ENCODE measurements at regions not wholly inside any gene's neighbourhood (a gene's known extent, or its start where the extent isn't known, plus 50 kb on each side); places are given as distances from the start of the nearest gene placed in this dataset.

GRCh38 chrX:96417695-96418094 lies 266.9 kb upstream of the DIAPH2 start:
- H3K4me3 ChIP-seq (ENCODE audit: severe bottlenecking) = no peak overlapping the region
- no peaks in the 10 kb centered on the region for H3K9me3 ChIP-seq (ENCODE audit: severe bottlenecking)
- TF ChIP-seq CTCF (IDR thresholded peaks at IDR 0.05; ENCODE audit: poor library complexity, severe bottlenecking) = no peak
- H3K4me1 ChIP-seq (ENCODE audit: insufficient read depth, poor library complexity, severe bottlenecking) = no peaks in the 10 kb centered on the region
- DNase-seq (ENCODE audit: low spot score) (no peak), ATAC-seq (ENCODE audit: low read depth) (no peak)
- no peaks in the 10 kb centered on the region for H3K36me3 ChIP-seq (ENCODE audit: low read depth)
- H3K27ac ChIP-seq (ENCODE audit: poor library complexity, severe bottlenecking) = no peak overlapping the region
- no peaks in the 10 kb centered on the region for H3K27me3 ChIP-seq (ENCODE audit: insufficient read depth, poor library complexity, severe bottlenecking)

GRCh38 chrX:96424007-96424406 lies 260.6 kb upstream of the DIAPH2 start:
- no peaks in the 10 kb centered on the region for H3K9me3 ChIP-seq (ENCODE audit: severe bottlenecking)

DNA sequence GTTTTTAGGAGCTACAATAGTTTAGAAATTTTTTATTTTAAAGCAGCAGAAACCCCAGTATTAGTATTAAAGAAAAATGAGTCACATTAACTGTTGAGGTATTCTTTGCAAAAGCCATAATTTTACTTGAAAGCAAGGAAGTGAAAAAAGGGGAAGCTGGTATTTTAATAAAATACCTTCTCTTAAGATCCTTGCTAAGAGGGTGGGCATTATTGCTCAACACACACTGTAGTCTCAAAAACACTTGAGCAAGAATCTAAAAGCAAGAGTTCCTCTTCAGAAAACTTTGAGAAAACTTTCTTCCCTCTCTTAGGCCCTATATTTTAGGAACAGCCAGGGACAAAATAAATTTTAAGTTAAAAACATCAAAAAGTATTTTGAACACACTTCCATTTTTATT lies 259.4 kb upstream of the DIAPH2 start:
- no peak overlapping the region for H3K27ac ChIP-seq (ENCODE audit: poor library complexity, severe bottlenecking)
- no peaks in the 10 kb centered on the region for H3K4me1 ChIP-seq (ENCODE audit: insufficient read depth, poor library complexity, severe bottlenecking)
- ATAC-seq (ENCODE audit: low read depth) (no peak), DNase-seq (ENCODE audit: low spot score) (no peak)
- no peaks in the 10 kb centered on the region for H3K36me3 ChIP-seq (ENCODE audit: low read depth)
- H3K9me3 ChIP-seq (ENCODE audit: severe bottlenecking) = no peaks in the 10 kb centered on the region
- H3K4me3 ChIP-seq (ENCODE audit: severe bottlenecking) = no peak overlapping the region
- TF ChIP-seq CTCF (IDR thresholded peaks at IDR 0.05; ENCODE audit: poor library complexity, severe bottlenecking) = no peak
- no peaks in the 10 kb centered on the region for H3K27me3 ChIP-seq (ENCODE audit: insufficient read depth, poor library complexity, severe bottlenecking)

More at GRCh38 chrX:96424007-96424406, 260.6 kb upstream of the DIAPH2 start:
- Histone ChIP-seq H3K27ac (ENCODE audit: poor library complexity, severe bottlenecking) (no peak overlapping the region), H3K4me1 (ENCODE audit: insufficient read depth, poor library complexity, severe bottlenecking) (no peaks in the 10 kb centered on the region), H3K27me3 (ENCODE audit: insufficient read depth, poor library complexity, severe bottlenecking) (no peaks in the 10 kb centered on the region), H3K4me3 (ENCODE audit: severe bottlenecking) (no peak overlapping the region), H3K36me3 (ENCODE audit: low read depth) (no peaks in the 10 kb centered on the region)
- ATAC-seq (ENCODE audit: low read depth) = no peak
- TF ChIP-seq CTCF (IDR thresholded peaks at IDR 0.05; ENCODE audit: poor library complexity, severe bottlenecking) = no peak
- DNase-seq (ENCODE audit: low spot score) = no peak

DNA sequence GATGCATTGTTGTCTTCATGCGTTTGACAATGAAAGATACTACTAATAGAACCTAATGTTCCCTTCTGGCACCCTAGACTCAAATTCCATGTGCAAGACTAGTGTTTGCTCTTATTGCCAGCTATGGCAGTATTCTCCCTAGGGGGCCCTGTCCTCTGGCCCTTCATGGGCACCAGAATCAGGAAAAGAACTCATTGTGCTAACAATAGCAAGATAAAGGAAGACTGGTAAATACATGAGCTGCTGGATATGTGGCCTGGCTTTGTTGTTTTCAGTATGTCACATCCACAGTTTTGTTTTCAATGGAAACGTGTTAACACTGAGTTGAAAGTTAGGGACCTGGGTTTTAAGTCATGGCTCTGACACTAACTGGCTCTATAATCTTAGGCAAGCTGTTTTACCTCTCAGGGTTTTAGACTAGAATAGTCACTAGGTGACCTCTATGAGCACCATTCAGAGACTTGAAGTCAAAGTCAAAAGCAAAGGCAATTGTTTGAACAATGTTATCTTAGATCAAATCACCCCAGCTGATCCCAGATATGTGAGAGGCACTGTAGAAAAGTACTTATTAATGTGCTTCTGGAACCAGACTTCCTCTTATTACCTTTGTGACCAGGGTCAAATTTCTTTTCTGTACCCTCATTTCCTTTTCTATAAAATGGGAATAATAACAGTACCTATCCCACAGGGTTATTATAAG lies 253.7 kb upstream of the DIAPH2 start:
- DNase-seq (ENCODE audit: low spot score) (no peak), ATAC-seq (ENCODE audit: low read depth) (no peak)
- Histone ChIP-seq H3K27ac (ENCODE audit: poor library complexity, severe bottlenecking) (no peak overlapping the region), H3K4me3 (ENCODE audit: severe bottlenecking) (no peak overlapping the region), H3K36me3 (ENCODE audit: low read depth) (no peaks in the 10 kb centered on the region), H3K27me3 (ENCODE audit: insufficient read depth, poor library complexity, severe bottlenecking) (no peaks in the 10 kb centered on the region), H3K4me1 (ENCODE audit: insufficient read depth, poor library complexity, severe bottlenecking) (no peaks in the 10 kb centered on the region), H3K9me3 (ENCODE audit: severe bottlenecking) (no peaks in the 10 kb centered on the region)
- TF ChIP-seq CTCF (IDR thresholded peaks at IDR 0.05; ENCODE audit: poor library complexity, severe bottlenecking) = no peak

GRCh38 chrX:96432647-96433046 lies 252.0 kb upstream of the DIAPH2 start:
- H3K27me3 ChIP-seq (ENCODE audit: insufficient read depth, poor library complexity, severe bottlenecking) = no peaks in the 10 kb centered on the region
- ATAC-seq (ENCODE audit: low read depth) = no peak
- DNase-seq (ENCODE audit: low spot score) = no peak
- no peaks in the 10 kb centered on the region for H3K9me3 ChIP-seq (ENCODE audit: severe bottlenecking)
- no peak for TF ChIP-seq CTCF (IDR thresholded peaks at IDR 0.05; ENCODE audit: poor library complexity, severe bottlenecking)
- H3K4me3 ChIP-seq (ENCODE audit: severe bottlenecking) = no peak overlapping the region
- no peak overlapping the region for H3K27ac ChIP-seq (ENCODE audit: poor library complexity, severe bottlenecking)
- H3K4me1 ChIP-seq (ENCODE audit: insufficient read depth, poor library complexity, severe bottlenecking) = no peaks in the 10 kb centered on the region
- no peaks in the 10 kb centered on the region for H3K36me3 ChIP-seq (ENCODE audit: low read depth)

Measured in RWPE2 (cell line).